GM19238 (cell line): ENCODE measurements at regions not wholly inside any gene's neighbourhood (a gene's known extent, or its start where the extent isn't known, plus 50 kb on each side); places are given as distances from the start of the nearest gene placed in this dataset.
A peak's percentile ranks its signal among the peaks of the same experiment; 100 is the strongest.
"Not testable (repeated sequence)": the region's sequence is repeated elsewhere in the genome, so short reads cannot be mapped to it uniquely, and the experiment has no call there.

Experiments used
- DNase-seq: peaks from one replicate; pipeline ENCODE4 v3.0.0; 2011; ENCODE audit warnings: low spot score; ENCODE audit not compliant: insufficient read length

- no peak for DNase-seq
Measured at GRCh38 chr7:112937651-112938415, 147.6 kb upstream of the TMEM168 start.

GRCh38 chr7:112933598-112933997 lies 143.4 kb upstream of the TMEM168 start:
- DNase-seq = no peak

GRCh38 chr7:112930787-112931186 lies 140.6 kb upstream of the TMEM168 start:
- no peak for DNase-seq

GRCh38 chr7:112929421-112929820 lies 139.2 kb upstream of the TMEM168 start:
- no peak for DNase-seq

GRCh38 chr7:112926018-112926417 lies 135.8 kb upstream of the TMEM168 start:
- no peak for DNase-seq

- DNase-seq = not testable (repeated sequence)
Measured at GRCh38 chr7:112922546-112922945, 132.4 kb upstream of the TMEM168 start.

GRCh38 chr7:112916431-112916830 lies 126.2 kb upstream of the TMEM168 start:
- DNase-seq = not testable (repeated sequence)

GRCh38 chr7:112908086-112908485 lies 117.9 kb upstream of the TMEM168 start:
- no peak for DNase-seq

- DNase-seq = no peak
Measured at GRCh38 chr7:112907658-112908057, 117.5 kb upstream of the TMEM168 start.

- no peak for DNase-seq
Measured at GRCh38 chr7:112905950-112906349, 115.8 kb upstream of the TMEM168 start.

- no peak for DNase-seq
Measured at GRCh38 chr7:112905413-112905812, 115.2 kb upstream of the TMEM168 start.

- peak; percentile 5 for DNase-seq
Measured at GRCh38 chr7:112898432-112899290, 108.5 kb upstream of the TMEM168 start.

- DNase-seq = no peak
Measured at GRCh38 chr7:112897839-112898431, 107.7 kb upstream of the TMEM168 start.

GRCh38 chr7:112896026-112896601 lies 105.9 kb upstream of the TMEM168 start:
- no peak for DNase-seq

GRCh38 chr7:112892263-112892662 lies 102.1 kb upstream of the TMEM168 start:
- no peak for DNase-seq

GRCh38 chr7:112891698-112892097 lies 101.5 kb upstream of the TMEM168 start:
- no peak for DNase-seq

- no peak for DNase-seq
Measured at GRCh38 chr7:112889834-112890438, 99.7 kb upstream of the TMEM168 start.

GRCh38 chr7:112889268-112889667 lies 99.1 kb upstream of the TMEM168 start:
- no peak for DNase-seq

GRCh38 chr7:112888781-112889180 lies 98.6 kb upstream of the TMEM168 start:
- DNase-seq = no peak

GRCh38 chr7:112887976-112888375 lies 97.8 kb upstream of the TMEM168 start:
- DNase-seq = no peak

GRCh38 chr7:112887337-112887736 lies 97.1 kb upstream of the TMEM168 start:
- no peak for DNase-seq
